HG03378 (cell line): ENCODE measurements at regions not wholly inside any gene's neighbourhood (a gene's known extent, or its start where the extent isn't known, plus 50 kb on each side); places are given as distances from the start of the nearest gene placed in this dataset.
"Not testable (repeated sequence)": the region's sequence is repeated elsewhere in the genome, so short reads cannot be mapped to it uniquely, and the experiment has no call there.

ENCODE experiments used
- ATAC-seq: cut with Tn5 transposase; IDR thresholded peaks from one replicate; pipeline ENCODE4 v1.9.1; 2021; ENCODE audit warnings: mild to moderate bottlenecking, moderate library complexity; ENCODE audit not compliant: unreplicated experiment

DNA sequence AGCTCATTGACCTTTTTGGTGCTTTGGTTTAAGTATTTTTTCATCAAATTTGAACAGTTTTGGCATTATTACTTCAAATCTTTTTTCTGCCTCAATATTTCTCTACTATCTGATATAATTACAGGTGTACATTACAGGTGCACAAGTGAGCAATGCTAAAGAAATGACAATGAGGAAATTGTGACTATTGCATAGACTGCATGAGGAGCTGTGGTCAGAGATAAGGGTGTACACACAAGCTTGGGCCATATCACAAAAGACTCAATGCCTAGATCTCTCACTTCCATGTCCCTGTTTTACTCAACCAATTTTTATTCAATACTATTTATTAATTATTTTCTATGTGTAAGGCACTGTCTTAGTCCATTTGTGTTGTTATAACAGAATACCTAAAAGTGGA is 251.0 kb upstream of the UBASH3B start:
- ATAC-seq, result no peak

DNA sequence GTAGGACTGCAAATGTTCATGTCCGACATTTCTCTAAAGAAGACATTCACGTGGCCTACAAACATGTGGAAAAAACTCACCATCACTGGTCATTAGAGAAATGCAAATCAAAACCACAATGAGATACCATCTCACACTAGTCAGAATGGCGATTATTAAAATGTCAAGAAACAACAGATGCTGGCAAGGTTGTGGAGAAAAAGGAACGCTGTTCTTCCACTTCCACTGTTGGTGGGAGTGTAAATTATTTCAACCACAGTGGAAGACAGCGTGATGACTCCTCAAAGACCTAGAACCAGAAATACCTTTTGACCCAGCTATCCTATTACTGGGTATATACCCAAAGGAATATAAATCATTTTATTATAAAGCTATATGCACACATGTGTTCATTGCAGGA is 253.9 kb upstream of the UBASH3B start:
- ATAC-seq, result not testable (repeated sequence)

DNA sequence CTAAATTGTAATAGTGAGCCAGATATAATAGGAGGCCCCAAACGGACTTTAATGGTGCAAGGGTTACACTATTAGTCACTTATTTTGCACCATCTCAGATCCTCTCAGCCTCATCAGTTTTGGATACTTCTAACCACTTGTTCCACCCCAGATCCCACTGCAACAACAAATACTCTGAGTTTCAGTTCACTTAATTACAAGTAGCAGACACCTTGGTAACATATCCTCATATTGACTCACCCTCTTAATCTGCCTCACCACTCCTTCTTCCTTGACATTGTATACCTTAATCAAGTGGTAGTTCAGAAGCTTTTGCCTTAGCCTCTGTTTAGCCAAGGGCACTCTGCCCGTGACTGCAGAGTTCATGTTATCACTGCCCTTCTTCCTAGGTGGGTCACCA is 256.1 kb upstream of the UBASH3B start:
- peak; percentile 79 for ATAC-seq

DNA sequence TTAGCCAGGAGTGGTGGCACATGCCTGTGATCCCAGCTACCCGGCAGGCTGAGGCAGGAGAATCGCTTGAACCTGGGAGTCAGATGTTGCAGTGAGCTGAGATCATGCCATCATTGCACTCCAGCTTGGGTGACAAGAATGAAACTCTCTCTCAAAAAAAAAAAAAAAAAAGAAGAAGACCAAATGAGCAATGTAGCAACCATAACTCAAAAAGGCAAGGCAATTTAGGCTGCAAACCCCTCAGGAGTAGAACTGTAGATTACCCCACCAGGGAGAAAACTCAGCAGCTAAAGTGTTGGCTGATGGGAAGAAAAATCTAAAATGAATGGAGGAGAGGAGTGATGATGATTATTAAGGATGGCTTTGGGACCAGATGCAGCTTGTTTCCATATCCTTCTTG is 256.7 kb upstream of the UBASH3B start:
- ATAC-seq, result no peak

DNA sequence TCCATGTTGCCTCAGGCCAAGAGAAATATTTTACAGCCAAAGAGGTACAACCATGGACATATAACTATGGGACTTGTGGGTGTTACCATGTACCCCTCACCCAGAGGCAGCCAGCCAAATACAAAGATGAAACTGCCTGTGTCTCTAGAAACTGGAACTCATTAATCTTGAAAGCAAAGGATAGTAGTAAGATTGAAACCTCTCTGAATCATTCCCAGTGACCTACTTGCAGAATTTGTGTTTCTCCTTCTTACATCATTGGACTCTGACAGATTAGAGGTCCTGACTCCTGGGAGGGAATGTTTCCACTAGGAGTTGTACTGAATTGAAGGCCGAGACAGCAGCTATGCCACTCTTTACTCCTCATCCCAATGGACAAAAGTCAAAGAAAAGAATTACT is 257.4 kb upstream of the UBASH3B start:
- peak; percentile 71 for ATAC-seq

DNA sequence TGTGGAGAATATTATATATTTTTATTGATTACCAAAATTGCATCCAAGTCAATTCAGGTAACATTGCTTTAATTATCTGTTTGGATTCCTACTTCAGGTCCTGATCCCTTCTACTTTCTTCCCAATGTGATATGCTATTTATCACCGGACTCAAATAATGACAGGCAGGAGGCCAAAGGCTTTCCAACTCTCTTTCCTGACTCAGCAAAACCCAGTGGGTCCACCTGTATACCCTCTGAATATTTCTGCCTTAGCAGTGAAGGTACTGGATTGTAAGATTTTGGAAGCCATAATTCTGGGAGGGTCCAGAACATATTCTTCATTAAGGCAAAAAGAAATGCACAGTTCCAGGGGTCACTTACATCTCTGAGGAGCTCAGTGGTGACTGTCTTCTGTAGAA is 260.2 kb upstream of the UBASH3B start:
- ATAC-seq, result no peak

DNA sequence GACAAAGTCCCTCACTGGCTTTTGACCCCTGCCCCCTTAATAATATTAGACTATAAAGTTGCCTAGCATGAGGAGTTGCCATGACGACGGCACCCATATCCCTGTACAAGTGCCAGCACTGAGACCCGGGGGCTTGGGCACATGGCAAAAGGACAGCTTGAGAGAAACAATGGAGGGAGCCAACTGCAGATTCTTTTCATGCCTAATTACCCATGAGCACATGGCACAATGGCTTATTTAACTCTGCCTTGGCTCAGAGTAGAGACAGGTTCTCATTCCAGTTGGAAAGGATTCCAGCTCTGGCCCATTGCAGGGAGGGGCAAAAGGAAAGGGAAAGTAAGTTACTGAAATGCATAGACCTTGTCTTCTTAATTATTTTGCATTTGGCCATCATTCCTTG is 261.2 kb upstream of the UBASH3B start:
- no peak for ATAC-seq

DNA sequence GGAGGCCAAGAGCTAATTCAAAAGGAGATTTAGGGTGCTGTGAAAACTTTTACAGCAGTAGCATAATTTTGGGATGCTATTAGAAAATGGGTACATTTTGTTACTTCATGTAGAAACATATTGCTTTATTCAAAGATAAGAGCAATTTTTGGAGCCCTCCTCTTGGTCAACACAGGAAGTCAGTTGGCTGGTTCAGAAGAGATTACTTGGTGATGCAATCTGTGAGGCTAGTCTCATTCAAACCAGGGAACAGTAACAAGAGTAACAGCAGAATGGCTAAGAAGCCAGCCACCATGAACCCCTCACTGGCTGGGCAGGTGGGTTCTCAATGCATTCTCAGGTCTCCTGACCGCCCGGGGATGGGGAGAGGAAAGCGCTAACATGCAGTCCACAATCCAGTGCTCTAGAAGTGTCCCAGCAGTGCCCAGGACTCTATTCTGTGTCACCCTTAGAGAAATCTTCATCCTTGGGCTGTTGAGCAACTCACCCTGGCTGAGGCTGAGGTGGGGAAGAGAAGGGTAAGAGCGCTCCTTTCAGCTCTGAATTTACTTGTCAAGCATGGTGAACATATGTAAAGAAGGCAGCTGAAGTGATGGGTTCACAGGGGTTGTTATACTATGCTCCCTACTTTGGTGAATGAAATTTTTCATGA is 262.2 kb upstream of the UBASH3B start:
- ATAC-seq, result no peak

DNA sequence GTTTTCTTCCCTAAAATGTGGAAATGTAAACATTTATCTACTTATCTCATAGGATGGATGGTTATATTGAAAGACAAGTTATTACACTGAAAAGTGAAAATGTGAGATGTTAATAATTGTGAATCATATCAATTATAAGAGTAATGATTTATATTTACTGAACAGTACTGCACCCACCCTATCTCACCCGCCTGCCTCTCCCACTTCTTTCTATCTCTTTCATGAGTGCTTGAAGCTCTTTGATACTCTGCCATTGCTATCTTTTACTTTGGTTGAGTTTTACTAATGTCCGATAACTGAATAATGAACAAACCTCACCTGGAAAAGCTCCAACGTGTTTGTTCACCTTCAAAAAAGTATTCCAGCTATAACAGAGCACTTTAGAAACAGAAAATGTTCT is 263.0 kb upstream of the UBASH3B start:
- ATAC-seq, result no peak

DNA sequence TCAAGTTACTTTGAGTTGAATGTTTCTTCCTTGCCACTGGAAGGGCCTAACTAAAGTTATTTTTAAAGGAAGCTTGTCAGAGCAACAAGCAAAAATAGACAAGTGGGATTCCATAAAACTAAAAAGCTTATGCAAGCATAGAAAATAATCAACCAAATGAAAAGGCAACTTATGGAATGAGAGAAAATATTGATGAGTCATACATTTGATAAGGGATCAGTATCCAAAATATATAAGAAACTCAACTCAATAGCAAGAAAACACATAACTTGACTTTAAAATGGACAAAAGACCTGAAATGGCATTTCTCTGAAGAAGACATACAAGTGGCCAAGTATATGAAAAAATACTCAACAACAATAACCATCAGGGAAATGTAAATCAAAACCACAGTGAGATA is 264.5 kb upstream of the UBASH3B start:
- no peak for ATAC-seq

DNA sequence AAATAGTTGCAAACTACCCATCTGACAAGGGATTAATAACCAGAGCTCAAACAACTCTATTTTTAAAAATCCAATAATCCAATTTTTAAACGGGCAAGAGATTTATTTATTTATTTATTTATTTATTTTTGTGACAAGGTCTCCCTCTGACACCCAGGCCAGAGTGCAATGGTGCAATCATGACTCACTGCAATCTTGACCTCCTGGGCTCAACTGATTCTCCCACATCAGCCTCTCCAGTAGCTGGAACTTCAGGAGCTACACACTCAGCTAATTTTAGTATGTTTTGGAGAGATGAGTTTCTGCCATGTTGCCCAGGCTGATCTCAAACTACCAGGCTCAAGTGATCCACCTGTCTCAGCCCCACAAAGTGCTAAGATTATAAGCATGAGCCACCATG is 267.2 kb upstream of the BLID start:
- ATAC-seq, result no peak

DNA sequence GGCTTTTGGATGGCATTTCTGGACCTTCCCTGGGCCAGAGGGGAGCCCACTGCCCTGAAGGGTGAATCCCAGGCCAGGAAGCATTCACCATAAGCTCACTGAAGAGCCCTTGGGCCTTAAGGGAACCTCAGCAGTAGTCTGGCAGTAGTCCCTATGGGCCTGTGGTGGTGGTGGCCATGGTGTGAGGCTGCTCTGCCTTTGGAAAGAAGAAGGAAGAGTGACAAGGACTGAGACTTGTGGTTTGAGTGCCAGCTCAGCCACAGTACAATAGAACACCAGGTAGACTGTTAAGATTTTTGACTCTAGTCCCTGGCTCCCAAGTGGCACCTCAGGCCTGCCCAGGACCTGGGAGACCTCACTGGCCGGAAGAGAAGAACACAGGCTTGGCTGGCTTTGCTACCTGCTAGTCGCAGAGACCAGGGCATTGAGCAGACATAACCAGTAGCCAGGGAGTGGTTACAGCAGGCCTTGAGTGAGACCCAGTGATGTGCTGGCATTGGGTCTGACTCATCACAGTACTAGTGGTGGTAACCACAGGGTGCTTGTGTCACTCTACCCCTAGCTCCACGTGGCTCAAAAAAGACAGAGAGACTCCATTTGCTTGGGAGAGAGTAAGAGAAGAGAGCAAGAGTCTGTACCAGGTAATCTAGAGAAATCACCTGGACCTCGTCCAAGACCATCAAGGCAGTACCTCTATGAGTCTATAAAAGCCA is 259.8 kb upstream of the BLID start:
- peak; percentile 58 for ATAC-seq

DNA sequence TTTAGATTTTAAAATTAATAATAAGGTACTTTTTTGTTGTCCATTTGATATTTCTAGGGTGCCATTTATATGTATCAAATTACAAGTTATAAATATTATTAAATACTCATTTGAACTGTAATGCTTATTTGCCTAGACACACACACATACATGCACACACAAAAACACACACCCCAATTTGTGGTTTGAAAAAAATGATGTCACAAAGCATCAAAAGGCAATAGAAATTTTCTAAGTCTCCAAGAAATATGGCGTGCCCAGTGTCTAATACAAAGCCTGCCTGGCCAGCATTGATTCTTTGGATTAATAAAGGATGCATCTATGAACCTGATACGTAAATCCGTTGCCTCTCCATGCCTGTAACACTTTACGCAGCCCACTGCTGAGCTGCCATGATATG is 252.8 kb upstream of the BLID start:
- ATAC-seq, result no peak

DNA sequence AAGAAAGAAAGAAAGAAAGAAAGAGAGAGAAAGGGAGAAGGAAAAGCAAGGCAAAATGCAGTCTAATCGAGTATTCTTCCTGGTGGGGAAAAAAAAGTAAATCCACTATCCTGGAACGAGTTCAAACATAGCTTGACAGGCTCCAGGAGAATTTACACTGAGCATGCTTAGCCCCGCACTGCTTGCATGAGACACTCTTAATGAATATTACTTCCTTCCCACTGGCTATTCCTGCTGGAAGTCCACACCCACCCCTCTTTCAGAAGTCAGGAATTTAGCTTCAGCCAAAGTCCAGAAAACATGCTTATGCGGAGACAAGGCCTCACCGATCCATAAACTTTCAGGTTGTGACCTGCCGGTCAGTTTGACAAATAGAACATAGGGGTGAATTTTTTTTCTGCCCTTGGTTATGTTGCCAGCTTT is 251.8 kb upstream of the BLID start:
- no peak for ATAC-seq

DNA sequence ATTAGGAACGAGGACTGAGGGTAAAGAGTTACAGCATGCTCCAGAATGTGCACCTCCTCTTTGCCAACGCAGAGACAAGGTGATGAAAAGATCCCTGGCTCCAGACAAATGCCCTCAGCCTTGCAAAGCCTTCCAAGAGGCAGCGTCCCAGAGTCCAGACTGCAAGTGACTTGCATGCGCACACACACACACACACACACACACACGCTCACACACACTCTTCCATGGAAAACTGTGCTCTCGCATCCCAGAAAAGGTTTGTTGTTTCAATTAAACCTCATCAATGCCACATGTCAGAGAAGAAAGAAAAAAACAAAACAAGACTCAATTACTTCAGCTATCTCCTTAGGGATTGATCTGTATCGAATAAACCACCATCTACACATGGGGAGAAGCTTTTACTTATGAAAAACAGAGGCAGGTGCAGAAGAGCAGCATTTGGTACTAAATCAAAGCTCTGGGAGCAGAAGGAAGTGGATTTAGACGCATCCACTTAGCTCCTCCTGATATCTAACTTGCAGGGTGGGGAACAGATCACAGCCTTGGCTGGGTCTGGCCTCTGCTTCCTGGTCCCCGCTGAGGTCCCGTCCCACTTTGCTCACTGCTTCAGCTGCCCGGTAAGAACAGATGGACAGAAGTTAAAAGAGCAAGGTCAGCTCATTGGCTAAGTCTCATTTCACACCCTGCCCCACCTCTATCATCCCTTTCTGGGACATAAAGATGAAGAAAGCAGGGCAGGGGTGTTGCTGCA is 249.8 kb upstream of the BLID start:
- no peak for ATAC-seq

DNA sequence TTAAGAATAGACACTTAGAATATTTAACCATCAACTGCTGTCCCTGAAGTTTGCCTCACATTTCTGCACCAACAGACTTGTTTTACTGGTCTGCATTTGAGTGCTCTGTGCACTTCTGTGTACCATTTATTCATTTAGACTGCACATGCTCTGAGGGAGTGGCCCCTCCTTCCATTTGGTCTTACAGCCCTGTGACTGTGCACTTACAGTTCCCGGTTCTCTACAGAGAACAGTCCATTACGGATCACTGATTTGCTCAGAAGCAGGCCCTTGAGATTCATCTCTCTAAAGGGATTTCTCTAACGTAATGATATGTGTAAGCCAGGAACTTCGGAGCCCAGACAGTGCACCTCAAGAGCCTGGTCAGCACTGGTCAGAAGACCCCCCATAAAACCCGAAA is 247.3 kb upstream of the BLID start:
- no peak for ATAC-seq

DNA sequence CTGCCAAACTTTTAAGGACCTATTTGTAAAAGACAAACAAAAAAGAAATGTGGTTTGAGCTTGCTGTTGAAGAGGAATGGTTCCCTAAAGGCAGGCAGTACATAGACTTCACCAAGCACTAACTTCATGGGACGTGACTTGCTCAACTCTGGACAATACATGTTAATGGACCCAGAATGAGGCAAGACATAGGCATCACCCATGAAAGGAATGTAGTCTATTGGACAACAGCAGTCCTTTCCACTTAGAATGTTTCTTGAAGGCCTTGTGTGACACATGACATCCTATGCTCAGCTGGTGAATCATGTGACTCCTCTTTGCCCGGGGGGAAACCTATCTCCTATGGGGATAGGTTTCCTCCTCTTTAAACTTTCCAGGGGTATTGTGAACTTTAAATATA is 246.4 kb upstream of the BLID start:
- ATAC-seq, result no peak

DNA sequence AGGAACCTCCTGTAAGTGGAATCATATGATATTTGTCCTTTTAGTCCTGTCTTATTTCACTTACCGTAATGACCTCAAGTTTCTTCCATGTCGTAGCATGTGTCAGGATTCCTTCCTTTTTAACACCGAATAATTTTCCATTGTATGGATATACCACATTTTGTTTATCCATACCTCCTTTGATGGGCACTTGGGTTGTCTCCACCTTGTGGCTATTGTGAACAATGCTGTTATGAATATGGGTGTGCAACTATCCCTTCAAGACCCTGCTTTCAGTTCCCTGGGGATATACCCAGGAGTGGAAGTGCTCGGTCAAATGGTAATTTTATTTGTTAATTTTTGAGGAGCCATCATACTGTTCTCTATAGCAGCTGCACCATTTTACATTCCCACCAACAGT is 244.9 kb upstream of the BLID start:
- no peak for ATAC-seq

DNA sequence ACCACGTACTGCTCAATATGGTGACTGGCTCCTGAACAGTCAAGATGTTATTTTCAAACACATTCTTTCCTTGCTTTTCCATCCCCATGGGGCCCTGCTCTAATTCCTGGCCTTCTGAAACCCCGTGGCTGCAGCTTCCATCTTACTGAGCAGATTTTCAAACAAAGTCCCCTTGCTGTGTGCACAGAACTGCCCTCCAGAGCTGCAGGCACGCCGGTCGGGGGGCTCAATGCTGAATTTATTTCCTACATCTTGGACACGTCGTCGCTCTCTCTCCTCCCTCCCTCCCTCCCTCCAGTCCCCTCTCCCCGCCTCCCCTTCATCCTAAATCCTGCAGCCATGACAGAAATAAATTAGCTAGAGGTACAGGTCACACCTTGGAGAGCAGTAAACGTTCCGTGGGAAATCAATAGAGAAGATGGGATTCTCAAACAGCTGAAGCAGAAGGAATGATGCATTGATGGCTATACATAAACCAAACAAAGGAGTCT is 243.1 kb upstream of the BLID start:
- ATAC-seq, result no peak

DNA sequence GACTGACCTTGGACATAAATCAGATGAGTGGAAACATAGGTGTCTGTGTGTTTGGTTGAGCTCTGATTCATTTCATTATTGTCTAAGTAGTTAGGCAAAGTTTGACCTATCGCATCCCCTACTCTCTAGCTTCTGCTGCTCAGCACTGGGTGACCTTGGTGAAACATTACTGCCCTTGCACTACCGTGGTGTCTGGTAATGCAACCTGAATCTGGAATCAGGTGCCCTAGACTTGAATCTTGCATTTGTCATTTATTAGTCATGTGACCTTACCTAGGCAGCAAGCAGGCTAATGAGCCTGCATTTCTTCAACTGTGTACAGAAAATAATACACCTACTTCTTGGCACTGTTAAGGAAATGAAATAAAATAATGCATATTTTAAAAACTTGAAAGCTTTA is 242.3 kb upstream of the BLID start:
- no peak for ATAC-seq

DNA sequence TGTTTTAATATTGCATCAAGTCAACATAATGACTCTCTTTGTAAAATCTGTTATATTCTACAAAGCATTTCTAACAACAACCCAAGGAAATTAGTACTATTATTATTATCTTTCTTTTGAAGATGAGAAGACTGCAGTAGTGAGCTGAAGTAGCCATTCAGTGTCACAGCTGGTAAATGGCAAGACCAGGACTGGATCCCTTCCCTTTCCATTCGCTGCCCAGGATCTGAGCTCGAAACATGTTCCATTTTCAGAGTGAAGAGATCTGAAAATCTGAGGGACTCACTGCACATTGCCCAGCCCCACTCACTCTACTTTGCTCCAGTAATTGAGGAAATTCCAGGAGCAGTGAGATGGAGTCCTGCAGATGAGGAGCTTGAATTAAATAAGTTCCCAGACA is 240.0 kb upstream of the BLID start:
- no peak for ATAC-seq
